GM12878 (cell line): ENCODE measurements at regions not wholly inside any gene's neighbourhood (a gene's known extent, or its start where the extent isn't known, plus 50 kb on each side); places are given as distances from the start of the nearest gene placed in this dataset.

Source experiments
- ATAC-seq: fragments of 200-7000 bp; cut with Tn5 transposase; 3 replicates; pipeline ENCODE4 v1.9.1; 2020; ENCODE audit warnings: mild to moderate bottlenecking, moderate library complexity
- BruUV-seq: library from RNA; stranded (reverse); fragments of 400-500 nt; replicated peaks from 2 replicates; lab custom pipeline; 2021; lab: Mats Ljungman, UMichigan
- CTCF ChIA-PET: fragments of 300-600 bp; sonication (Branson Sonifier 250); formaldehyde crosslinking; extraction: SDS; loops from one replicate; lab custom pipeline; 2021; ENCODE audit warnings: inconsistent platforms; lab: Yijun Ruan, JAX
- POLR2A ChIA-PET: fragments of 350-600 bp; formaldehyde crosslinking; extraction: SDS; loops from one replicate; lab custom pipeline; 2021; ENCODE audit warnings: inconsistent platforms; lab: Charles Lee
- RAD21 ChIA-PET: fragments of 300-600 bp; sonication (Branson Sonifier 250); formaldehyde crosslinking; loops from one replicate; lab custom pipeline; 2023; ENCODE audit warnings: antibody characterized with exemption; ENCODE audit not compliant: unreplicated experiment; lab: Charles Lee
- SMC1A ChIA-PET: fragments of 300-600 bp; sonication (Branson Sonifier 250); formaldehyde crosslinking; loops from one replicate; lab custom pipeline; 2023; ENCODE audit not compliant: unreplicated experiment, uncharacterized antibody; lab: Charles Lee
- DNase-seq: peaks from one replicate; pipeline ENCODE4 v3.0.0-alpha.2; 2011; ENCODE audit warnings: low read depth, low spot score
- FAIRE-seq: peaks from 3 replicates; lab custom pipeline; 2011; peaks lifted over from hg19 to GRCh38; lab: Jason Lieb, UNC
- H2AFZ ChIP-seq: 2 replicates; pipeline ENCODE4 v1.6.0; 2011; ENCODE audit warnings: low read depth, low read length, control low read depth; ENCODE audit not compliant: control insufficient read depth
- H3K27ac ChIP-seq: 2 replicates; pipeline ENCODE4 v1.5.1; 2011; ENCODE audit warnings: control low read depth; ENCODE audit not compliant: control insufficient read depth, insufficient read depth
- H3K27me3 ChIP-seq, 2 experiments: replicated peaks in 1 of 2; 2 replicates each; pipeline versions ENCODE4 v1.6.0 to v1.6.1; 2011; ENCODE audit warnings: low read length in 1 of 2; ENCODE audit not compliant: control insufficient read depth in 2 of 2, insufficient read depth in 2 of 2
- H3K36me3 ChIP-seq, 2 experiments: 2 replicates each; pipeline ENCODE4 v1.5.1; 2011; ENCODE audit warnings: low read length in 1 of 2; ENCODE audit not compliant: control insufficient read depth in 2 of 2, insufficient read depth in 2 of 2
- H3K4me1 ChIP-seq: 2 replicates; pipeline ENCODE4 v1.6.1; 2011; ENCODE audit warnings: mild to moderate bottlenecking, low read length, moderate library complexity, mixed read lengths; ENCODE audit not compliant: control insufficient read depth, insufficient read depth
- H3K4me2 ChIP-seq: 2 replicates; pipeline ENCODE4 v1.6.0; 2011; ENCODE audit warnings: control low read depth; ENCODE audit not compliant: control insufficient read depth, insufficient read depth
- H3K4me3 ChIP-seq: fragments of 200-600 bp; sonication (generic); 2 replicates; pipeline ENCODE4 v1.5.1; 2016
- H3K79me2 ChIP-seq: 2 replicates; pipeline ENCODE4 v1.6.0; 2011; ENCODE audit warnings: low read length; ENCODE audit not compliant: control insufficient read depth, insufficient read depth
- H3K9ac ChIP-seq: 2 replicates; pipeline ENCODE4 v1.8.0; 2011; ENCODE audit warnings: low read length, control low read depth, mixed read lengths; ENCODE audit not compliant: control insufficient read depth, insufficient read depth
- H3K9me3 ChIP-seq: replicated peaks from 3 replicates; pipeline ENCODE4 v1.5.1; 2011; ENCODE audit warnings: mild to moderate bottlenecking, low read length; ENCODE audit not compliant: control insufficient read depth, insufficient read depth
- H4K20me1 ChIP-seq: 2 replicates; pipeline ENCODE4 v1.6.0; 2011; ENCODE audit not compliant: control insufficient read depth, insufficient read depth
- EGR1 ChIP-seq, 2 experiments: IDR thresholded peaks; 1 replicate in 1 of 2; 2 replicates in 1 of 2; pipeline ENCODE4 v1.6.1; 2011 to 2012; ENCODE audit warnings: low read depth in 2 of 2, low read length in 2 of 2, borderline replicate concordance in 1 of 2, mild to moderate bottlenecking in 1 of 2, moderate library complexity in 1 of 2
- ESRRA ChIP-seq: IDR thresholded peaks from 2 replicates; pipeline ENCODE4 v1.6.1; 2012; ENCODE audit warnings: mild to moderate bottlenecking, low read length, improper control_type of control experiment
- MTA3 ChIP-seq: IDR thresholded peaks from 2 replicates; pipeline ENCODE4 v1.6.1; 2012; ENCODE audit warnings: low read length, inconsistent platforms, borderline replicate concordance
- NFXL1 ChIP-seq: fragments of 450-650 bp; IDR thresholded peaks from 2 replicates; pipeline ENCODE4 v1.6.1; 2017; ENCODE audit warnings: antibody characterized with exemption, mild to moderate bottlenecking, borderline replicate concordance
- NR2F1 ChIP-seq: fragments of 450-650 bp; conservative IDR thresholded peaks from 2 replicates; pipeline ENCODE4 v1.6.1; 2017; ENCODE audit warnings: mild to moderate bottlenecking
- POLR2AphosphoS2 ChIP-seq: IDR thresholded peaks from 2 replicates; pipeline ENCODE4 v1.6.1; 2011; ENCODE audit warnings: low read depth, mild to moderate bottlenecking, low read length, improper control_type of control experiment, moderate library complexity
- PRDM15 ChIP-seq: fragments of 450-650 bp; formaldehyde crosslinking; IDR thresholded peaks from 2 replicates; pipeline ENCODE4 v1.4.0; 2020; ENCODE audit warnings: mild to moderate bottlenecking, moderate library complexity
- RAD21 ChIP-seq: IDR thresholded peaks from 2 replicates; pipeline ENCODE4 v1.6.1; 2011; ENCODE audit warnings: mild to moderate bottlenecking, low read depth, low read length, moderate library complexity; ENCODE audit not compliant: insufficient read depth
- SRF ChIP-seq, 2 experiments: IDR thresholded peaks; 2 replicates each; pipeline ENCODE4 v1.6.1; 2011; ENCODE audit warnings: low read depth in 2 of 2, low read length in 2 of 2, mild to moderate bottlenecking in 1 of 2, moderate library complexity in 1 of 2
- STAT3 ChIP-seq: IDR thresholded peaks from 2 replicates; pipeline ENCODE4 v1.6.1; 2011; ENCODE audit warnings: low read depth, low read length, improper control_type of control experiment
- SUZ12 ChIP-seq: fragments of 200-600 bp; sonication (generic); IDR thresholded peaks from one replicate; pipeline ENCODE4 v1.6.1; 2018; ENCODE audit warnings: antibody characterized with exemption, mild to moderate bottlenecking; ENCODE audit not compliant: unreplicated experiment
- ZNF274 ChIP-seq: IDR thresholded peaks from one replicate; pipeline ENCODE4 v1.8.0; 2011; ENCODE audit not compliant: insufficient read length, insufficient read depth
- ZNF687 ChIP-seq: fragments of 450-650 bp; IDR thresholded peaks from 2 replicates; pipeline ENCODE4 v1.6.1; 2017; ENCODE audit warnings: mild to moderate bottlenecking, moderate library complexity
- WGBS: methylation state at CpG from one replicate; pipeline ENCODE4 v1.1.6; 2016; ENCODE audit warnings: low lambda C conversion rate; ENCODE audit not compliant: insufficient replicate concordance, insufficient coverage; ENCODE audit errors: missing lambda C conversion rate; 5-methylcytosine and 5-hydroxymethylcytosine counted together
- in situ Hi-C: fragments of 300-500 bp; cut with MboI; formaldehyde crosslinking; loops from 9 replicates; pipeline ENCODE4 v1.14.3; 2018; ENCODE audit warnings: mixed read lengths
- intact Hi-C: fragments of 100-400 bp; cut with micrococcal nuclease; formaldehyde crosslinking; loops from one replicate; pipeline ENCODE4 v1.14.2; 2022; ENCODE audit not compliant: unreplicated experiment
- TF ChIP-seq, protein P1 (sequence below): fragments of 450-650 bp; formaldehyde crosslinking; IDR thresholded peaks from 2 replicates; pipeline ENCODE4 v1.5.0; 2022; ENCODE audit warnings: mild to moderate bottlenecking, missing genetic modification characterization

GRCh38 chr14:62329427-62329826 lies 567.2 kb downstream of the SNAPC1 start:
- Histone ChIP-seq H3K4me2 (no peak overlapping the region), H3K27me3 (no peaks in the 10 kb centered on the region), H2AFZ (no peak overlapping the region), H4K20me1 (no peaks in the 10 kb centered on the region), H3K36me3 (no peaks in the 10 kb centered on the region), H3K9ac (no peak overlapping the region), H3K4me3 (no peak overlapping the region), H3K4me1 (no peaks in the 10 kb centered on the region), H3K79me2 (no peaks in the 10 kb centered on the region), H3K9me3 (no peaks in the 10 kb centered on the region), H3K27ac (no peak overlapping the region)
- DNase-seq (no peak), FAIRE-seq (no peak), ATAC-seq (no peak)
- intact Hi-C loops (no loop called here), in situ Hi-C loops (no loop called here)
- ChIA-PET RAD21 (no interaction called here), CTCF (no interaction called here), POLR2A (no interaction called here), SMC1A (no interaction called here)
- BruUV-seq = no TSS peak
- WGBS = 71% methylated on average over 1 of the region's 2 CpGs
- no peak for TF ChIP-seq ZNF687
- TF ChIP-seq MTA3 = no peak
- TF ChIP-seq NR2F1 = no peak
- TF ChIP-seq ZNF274 = no peak
- TF ChIP-seq ESRRA = no peak
- TF ChIP-seq EGR1 (IDR thresholded peaks at IDR 0.05; ENCODE audit: borderline replicate concordance in 1 of 2, low read depth in 2 of 2, low read length in 2 of 2) = no peak
- no peak for TF ChIP-seq STAT3
- no peak for TF ChIP-seq RAD21
- TF ChIP-seq NFXL1 = no peak
- TF ChIP-seq, protein P1, sequence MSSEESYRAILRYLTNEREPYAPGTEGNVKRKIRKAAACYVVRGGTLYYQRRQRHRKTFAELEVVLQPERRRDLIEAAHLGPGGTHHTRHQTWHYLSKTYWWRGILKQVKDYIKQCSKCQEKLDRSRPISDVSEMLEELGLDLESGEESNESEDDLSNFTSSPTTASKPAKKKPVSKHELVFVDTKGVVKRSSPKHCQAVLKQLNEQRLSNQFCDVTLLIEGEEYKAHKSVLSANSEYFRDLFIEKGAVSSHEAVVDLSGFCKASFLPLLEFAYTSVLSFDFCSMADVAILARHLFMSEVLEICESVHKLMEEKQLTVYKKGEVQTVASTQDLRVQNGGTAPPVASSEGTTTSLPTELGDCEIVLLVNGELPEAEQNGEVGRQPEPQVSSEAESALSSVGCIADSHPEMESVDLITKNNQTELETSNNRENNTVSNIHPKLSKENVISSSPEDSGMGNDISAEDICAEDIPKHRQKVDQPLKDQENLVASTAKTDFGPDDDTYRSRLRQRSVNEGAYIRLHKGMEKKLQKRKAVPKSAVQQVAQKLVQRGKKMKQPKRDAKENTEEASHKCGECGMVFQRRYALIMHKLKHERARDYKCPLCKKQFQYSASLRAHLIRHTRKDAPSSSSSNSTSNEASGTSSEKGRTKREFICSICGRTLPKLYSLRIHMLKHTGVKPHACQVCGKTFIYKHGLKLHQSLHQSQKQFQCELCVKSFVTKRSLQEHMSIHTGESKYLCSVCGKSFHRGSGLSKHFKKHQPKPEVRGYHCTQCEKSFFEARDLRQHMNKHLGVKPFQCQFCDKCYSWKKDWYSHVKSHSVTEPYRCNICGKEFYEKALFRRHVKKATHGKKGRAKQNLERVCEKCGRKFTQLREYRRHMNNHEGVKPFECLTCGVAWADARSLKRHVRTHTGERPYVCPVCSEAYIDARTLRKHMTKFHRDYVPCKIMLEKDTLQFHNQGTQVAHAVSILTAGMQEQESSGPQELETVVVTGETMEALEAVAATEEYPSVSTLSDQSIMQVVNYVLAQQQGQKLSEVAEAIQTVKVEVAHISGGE = no peak
- TF ChIP-seq SUZ12 = no peak
- no peak for TF ChIP-seq SRF (IDR thresholded peaks at IDR 0.05; ENCODE audit: low read depth in 2 of 2, low read length in 2 of 2)
- no peak for TF ChIP-seq PRDM15
- no peak for TF ChIP-seq POLR2AphosphoS2
